Neuron (in vitro differentiated cells): ENCODE measurements at regions not wholly inside any gene's neighbourhood (a gene's known extent, or its start where the extent isn't known, plus 50 kb on each side); places are given as distances from the start of the nearest gene placed in this dataset.

Experiments used
- H2AFZ ChIP-seq: one replicate; pipeline ENCODE4 v1.6.1; 2013; ENCODE audit warnings: low read depth, mild to moderate bottlenecking, inconsistent platforms, low read length, moderate library complexity
- H3K27me3 ChIP-seq: one replicate; pipeline ENCODE4 v1.6.1; 2013; ENCODE audit warnings: low read length; ENCODE audit not compliant: insufficient read depth
- H3K36me3 ChIP-seq: one replicate; pipeline ENCODE4 v1.6.1; 2013; ENCODE audit warnings: low read length; ENCODE audit not compliant: insufficient read depth
- H3K4me1 ChIP-seq: one replicate; pipeline ENCODE4 v1.6.1; 2013; ENCODE audit warnings: low read length; ENCODE audit not compliant: insufficient read depth
- H3K4me3 ChIP-seq: 2 replicates; pipeline ENCODE4 v1.5.1; 2013; ENCODE audit warnings: mild to moderate bottlenecking, low read length, moderate library complexity
- H3K9me3 ChIP-seq: one replicate; pipeline ENCODE4 v1.6.1; 2013; ENCODE audit warnings: low read length

- H3K36me3 ChIP-seq: no peaks in the 10 kb centered on the region
- no peak overlapping the region for H3K4me3 ChIP-seq
- H3K4me1 ChIP-seq: no peaks in the 10 kb centered on the region
- H3K9me3 ChIP-seq: no peaks in the 10 kb centered on the region
- no peaks in the 10 kb centered on the region for H3K27me3 ChIP-seq
- H2AFZ ChIP-seq: no peak overlapping the region
Measured at GRCh38 chr4:162274354-162274753, 110.6 kb upstream of the FSTL5 start.

DNA sequence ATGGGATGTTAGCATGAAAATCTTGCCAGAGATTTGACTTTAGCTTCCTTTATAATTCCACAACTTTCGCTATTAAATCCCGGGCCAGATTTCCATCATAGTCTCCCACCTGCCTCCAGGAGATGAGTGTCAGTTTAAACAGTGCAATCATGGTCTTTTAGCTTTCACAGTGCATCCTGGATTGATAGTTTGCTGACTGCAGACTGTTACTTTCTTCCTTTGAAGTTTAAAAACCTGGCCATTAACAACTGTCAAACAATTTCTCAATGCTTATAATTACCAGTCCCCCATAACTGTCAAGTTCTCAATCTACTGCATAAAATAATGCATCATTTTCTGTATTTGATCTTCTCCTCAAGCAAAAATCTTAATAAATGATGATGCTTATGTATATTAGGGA lies 108.4 kb upstream of the FSTL5 start:
- Histone ChIP-seq H2AFZ (no peak overlapping the region), H3K9me3 (no peaks in the 10 kb centered on the region), H3K4me1 (no peaks in the 10 kb centered on the region), H3K4me3 (no peak overlapping the region), H3K36me3 (no peaks in the 10 kb centered on the region), H3K27me3 (no peaks in the 10 kb centered on the region)

GRCh38 chr4:162268911-162269310 lies 105.1 kb upstream of the FSTL5 start:
- H3K27me3 ChIP-seq: no peaks in the 10 kb centered on the region
- H3K9me3 ChIP-seq: peaks cover 2% of the 10 kb centered on the region
- H3K36me3 ChIP-seq: no peaks in the 10 kb centered on the region
- no peak overlapping the region for H3K4me3 ChIP-seq
- no peaks in the 10 kb centered on the region for H3K4me1 ChIP-seq
- no peak overlapping the region for H2AFZ ChIP-seq

DNA sequence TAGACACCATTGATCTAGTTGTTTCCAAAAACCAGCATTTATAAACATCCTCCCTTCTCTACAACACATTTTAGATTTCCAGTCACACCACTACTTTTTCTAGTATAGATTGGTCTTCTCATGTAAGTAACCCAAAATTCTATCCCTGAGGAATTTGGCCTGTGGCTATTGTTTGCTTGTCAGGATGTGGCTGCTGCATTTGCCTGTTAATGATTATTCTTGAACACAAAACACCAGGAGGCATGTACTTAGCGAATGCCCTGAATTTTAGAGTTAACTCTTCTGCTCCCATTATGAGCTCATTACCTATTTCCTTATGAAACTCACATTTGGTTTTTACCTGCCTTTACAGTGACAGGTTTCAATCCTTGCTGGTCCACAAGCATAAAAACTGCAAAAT lies 102.0 kb upstream of the FSTL5 start:
- H3K36me3 ChIP-seq: no peaks in the 10 kb centered on the region
- no peak overlapping the region for H2AFZ ChIP-seq
- peaks cover 2% of the 10 kb centered on the region for H3K9me3 ChIP-seq
- H3K4me3 ChIP-seq: no peak overlapping the region
- no peaks in the 10 kb centered on the region for H3K27me3 ChIP-seq
- no peaks in the 10 kb centered on the region for H3K4me1 ChIP-seq

- no peak overlapping the region for H2AFZ ChIP-seq
- no peak overlapping the region for H3K4me3 ChIP-seq
- no peaks in the 10 kb centered on the region for H3K27me3 ChIP-seq
- no peaks in the 10 kb centered on the region for H3K36me3 ChIP-seq
- no peaks in the 10 kb centered on the region for H3K9me3 ChIP-seq
- no peaks in the 10 kb centered on the region for H3K4me1 ChIP-seq
Measured at GRCh38 chr4:162245051-162245450, 81.3 kb upstream of the FSTL5 start.

GRCh38 chr4:162241857-162242256 lies 78.1 kb upstream of the FSTL5 start:
- Histone ChIP-seq H3K36me3 (no peaks in the 10 kb centered on the region), H3K4me1 (no peaks in the 10 kb centered on the region), H2AFZ (no peak overlapping the region), H3K27me3 (no peaks in the 10 kb centered on the region), H3K9me3 (no peaks in the 10 kb centered on the region), H3K4me3 (no peak overlapping the region)

GRCh38 chr4:162239992-162240769 lies 76.4 kb upstream of the FSTL5 start:
- H3K4me3 ChIP-seq: no peak overlapping the region
- no peaks in the 10 kb centered on the region for H3K9me3 ChIP-seq
- H3K4me1 ChIP-seq: no peaks in the 10 kb centered on the region
- H3K36me3 ChIP-seq: no peaks in the 10 kb centered on the region
- no peak overlapping the region for H2AFZ ChIP-seq
- H3K27me3 ChIP-seq: no peaks in the 10 kb centered on the region

DNA sequence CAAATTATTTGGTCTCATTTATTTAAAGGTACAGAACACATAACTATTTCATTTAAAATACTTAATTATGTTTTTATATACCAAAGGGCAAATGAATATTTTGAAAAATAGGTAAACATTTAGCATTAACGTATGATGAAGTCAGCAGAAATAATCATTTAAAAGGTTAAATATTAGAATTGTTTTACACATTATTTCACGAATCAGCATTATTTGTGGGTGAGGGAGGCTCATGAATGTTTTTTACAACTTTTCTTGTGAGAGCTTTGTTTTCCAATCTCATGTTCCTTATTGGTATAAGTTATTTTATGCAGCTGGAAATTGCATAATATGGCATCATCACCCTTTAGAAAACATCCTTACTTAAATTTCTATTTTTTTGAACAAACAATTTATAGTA lies 73.9 kb upstream of the FSTL5 start:
- Histone ChIP-seq H2AFZ (no peak overlapping the region), H3K27me3 (no peaks in the 10 kb centered on the region), H3K9me3 (no peaks in the 10 kb centered on the region), H3K4me3 (no peak overlapping the region), H3K4me1 (peaks cover 10% of the 10 kb centered on the region), H3K36me3 (no peaks in the 10 kb centered on the region)

- H2AFZ ChIP-seq: no peak overlapping the region
- no peaks in the 10 kb centered on the region for H3K27me3 ChIP-seq
- H3K36me3 ChIP-seq: no peaks in the 10 kb centered on the region
- peaks cover 16% of the 10 kb centered on the region for H3K4me1 ChIP-seq
- no peaks in the 10 kb centered on the region for H3K9me3 ChIP-seq
- no peak overlapping the region for H3K4me3 ChIP-seq
Measured at GRCh38 chr4:162234595-162234994, 70.8 kb upstream of the FSTL5 start.

- no peaks in the 10 kb centered on the region for H3K36me3 ChIP-seq
- H2AFZ ChIP-seq: no peak overlapping the region
- H3K27me3 ChIP-seq: no peaks in the 10 kb centered on the region
- H3K4me3 ChIP-seq: no peak overlapping the region
- H3K4me1 ChIP-seq: peaks cover 16% of the 10 kb centered on the region
- no peaks in the 10 kb centered on the region for H3K9me3 ChIP-seq
Measured at GRCh38 chr4:162232349-162232748, 68.5 kb upstream of the FSTL5 start.

DNA sequence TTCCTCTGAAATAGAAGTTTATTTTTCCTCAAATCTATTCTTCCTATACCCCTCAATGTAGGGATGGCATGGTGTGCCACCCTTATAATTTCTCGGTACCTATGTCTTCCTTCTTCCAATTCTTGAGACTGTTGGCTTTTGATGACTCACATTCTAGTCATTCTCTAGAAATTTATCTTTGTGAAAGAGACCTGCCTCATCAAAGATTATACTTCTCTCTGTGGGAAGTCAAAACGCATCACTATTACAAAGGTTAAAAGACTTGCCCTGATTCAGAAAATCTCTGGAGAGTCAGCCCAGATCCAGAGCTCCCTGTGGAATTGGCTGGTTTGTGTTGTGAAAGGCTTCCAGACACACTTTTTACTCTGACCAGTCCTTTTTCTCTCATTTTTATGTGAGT lies 65.9 kb upstream of the FSTL5 start:
- H3K9me3 ChIP-seq: no peaks in the 10 kb centered on the region
- H3K36me3 ChIP-seq: no peaks in the 10 kb centered on the region
- H3K27me3 ChIP-seq: no peaks in the 10 kb centered on the region
- H3K4me1 ChIP-seq: peaks cover 11% of the 10 kb centered on the region
- no peak overlapping the region for H2AFZ ChIP-seq
- no peak overlapping the region for H3K4me3 ChIP-seq

- H3K9me3 ChIP-seq: no peaks in the 10 kb centered on the region
- H3K4me1 ChIP-seq: no peaks in the 10 kb centered on the region
- peak overlapping the region; percentile 16 for H2AFZ ChIP-seq
- no peaks in the 10 kb centered on the region for H3K27me3 ChIP-seq
- H3K36me3 ChIP-seq: no peaks in the 10 kb centered on the region
- no peak overlapping the region for H3K4me3 ChIP-seq
Measured at GRCh38 chr4:162221148-162221547, 57.3 kb upstream of the FSTL5 start.
